Activated CD8-positive, alpha-beta memory T cell treated with anti-CD3 and anti-CD28 coated beads, Interleukin-2, amount 50 U/mL, for 24 hours (primary cell): ENCODE measurements at regions not wholly inside any gene's neighbourhood (a gene's known extent, or its start where the extent isn't known, plus 50 kb on each side); places are given as distances from the start of the nearest gene placed in this dataset.
"Not testable (repeated sequence)": the region's sequence is repeated elsewhere in the genome, so short reads cannot be mapped to it uniquely, and the experiment has no call there.

Source experiments
- DNase-seq: peaks from one replicate; pipeline ENCODE4 v3.0.0-alpha.2; 2020; ENCODE audit errors: extremely low read depth

- not testable (repeated sequence) for DNase-seq
Observed at GRCh38 chr7:68630914-68631313, 967.4 kb upstream of the AUTS2 start.

GRCh38 chr7:68640103-68640502 lies 958.2 kb upstream of the AUTS2 start:
- no peak for DNase-seq

GRCh38 chr7:68642727-68643126 lies 955.5 kb upstream of the AUTS2 start:
- no peak for DNase-seq

- DNase-seq: no peak
Observed at GRCh38 chr7:68663392-68663791, 934.9 kb upstream of the AUTS2 start.

- no peak for DNase-seq
Observed at GRCh38 chr7:68671046-68671445, 927.2 kb upstream of the AUTS2 start.

- no peak for DNase-seq
Observed at GRCh38 chr7:68671671-68672070, 926.6 kb upstream of the AUTS2 start.

- DNase-seq: no peak
Observed at GRCh38 chr7:68674826-68675225, 923.4 kb upstream of the AUTS2 start.

- DNase-seq: no peak
Observed at GRCh38 chr7:68676813-68677535, 921.3 kb upstream of the AUTS2 start.

- DNase-seq: no peak
Observed at GRCh38 chr7:68678196-68678595, 920.1 kb upstream of the AUTS2 start.

GRCh38 chr7:68679459-68680234 lies 918.6 kb upstream of the AUTS2 start:
- DNase-seq: no peak

GRCh38 chr7:68680235-68680872 lies 917.9 kb upstream of the AUTS2 start:
- DNase-seq: no peak

- no peak for DNase-seq
Observed at GRCh38 chr7:68682910-68683309, 915.4 kb upstream of the AUTS2 start.

- no peak for DNase-seq
Observed at GRCh38 chr7:68684246-68684839, 913.9 kb upstream of the AUTS2 start.

GRCh38 chr7:68684996-68685395 lies 913.3 kb upstream of the AUTS2 start:
- no peak for DNase-seq

- no peak for DNase-seq
Observed at GRCh38 chr7:68688416-68689086, 909.7 kb upstream of the AUTS2 start.

GRCh38 chr7:68689087-68689433 lies 909.2 kb upstream of the AUTS2 start:
- no peak for DNase-seq

- no peak for DNase-seq
Observed at GRCh38 chr7:68691261-68692216, 906.7 kb upstream of the AUTS2 start.

GRCh38 chr7:68692511-68692910 lies 905.8 kb upstream of the AUTS2 start:
- DNase-seq: no peak

GRCh38 chr7:68694656-68695055 lies 903.6 kb upstream of the AUTS2 start:
- no peak for DNase-seq

- no peak for DNase-seq
Observed at GRCh38 chr7:68697796-68698280, 900.4 kb upstream of the AUTS2 start.
